ENCODE measurements at regions not wholly inside any gene's neighbourhood (a gene's known extent, or its start where the extent isn't known, plus 50 kb on each side); places are given as distances from the start of the nearest gene placed in this dataset.
"Not testable (repeated sequence)": the region's sequence is repeated elsewhere in the genome, so short reads cannot be mapped to it uniquely, and the experiment has no call there.

- not testable (repeated sequence) for H3K27ac ChIP-seq (ENCODE audit: low read depth, low read length); H3K4me1 ChIP-seq (ENCODE audit: control insufficient read depth, insufficient read depth, low read length, unreplicated experiment); H3K27me3 ChIP-seq (ENCODE audit: insufficient read depth, low read length); H3K4me3 ChIP-seq (ENCODE audit: low read depth, low read length); H3K36me3 ChIP-seq (ENCODE audit: insufficient read depth, low read length); H3K79me2 ChIP-seq (ENCODE audit: control insufficient read depth, insufficient read depth, low read length, unreplicated experiment); H2AFZ ChIP-seq (ENCODE audit: low read length, unreplicated experiment)
These were observed 112.4 kb upstream of the CCDC150 start for GRCh38 chr2:196526981-196527725.

GRCh38 chr2:196528486-196529223, 110.9 kb upstream of the CCDC150 start:
- no peak overlapping the region for H3K27ac ChIP-seq (ENCODE audit: low read depth, low read length)
- H3K36me3 ChIP-seq (ENCODE audit: insufficient read depth, low read length), result no peaks in the 10 kb centered on the region
- no peaks in the 10 kb centered on the region for H3K79me2 ChIP-seq (ENCODE audit: control insufficient read depth, insufficient read depth, low read length, unreplicated experiment)
- H2AFZ ChIP-seq (ENCODE audit: low read length, unreplicated experiment), result no peak overlapping the region
- H3K27me3 ChIP-seq (ENCODE audit: insufficient read depth, low read length), result no peaks in the 10 kb centered on the region
- H3K4me3 ChIP-seq (ENCODE audit: low read depth, low read length), result no peak overlapping the region
- H3K4me1 ChIP-seq (ENCODE audit: control insufficient read depth, insufficient read depth, low read length, unreplicated experiment), result no peaks in the 10 kb centered on the region

- Histone ChIP-seq H3K27ac (ENCODE audit: low read depth, low read length) (no peak overlapping the region), H3K4me1 (ENCODE audit: control insufficient read depth, insufficient read depth, low read length, unreplicated experiment) (no peaks in the 10 kb centered on the region), H3K79me2 (ENCODE audit: control insufficient read depth, insufficient read depth, low read length, unreplicated experiment) (no peaks in the 10 kb centered on the region), H3K27me3 (ENCODE audit: insufficient read depth, low read length) (no peaks in the 10 kb centered on the region), H3K4me3 (ENCODE audit: low read depth, low read length) (no peak overlapping the region), H3K36me3 (ENCODE audit: insufficient read depth, low read length) (no peaks in the 10 kb centered on the region), H2AFZ (ENCODE audit: low read length, unreplicated experiment) (no peak overlapping the region)
These were observed 108.6 kb upstream of the CCDC150 start for GRCh38 chr2:196530910-196531309.

GRCh38 chr2:196533772-196534397, 105.6 kb upstream of the CCDC150 start:
- Histone ChIP-seq H3K36me3 (ENCODE audit: insufficient read depth, low read length) (no peaks in the 10 kb centered on the region), H3K4me1 (ENCODE audit: control insufficient read depth, insufficient read depth, low read length, unreplicated experiment) (no peaks in the 10 kb centered on the region), H3K4me3 (ENCODE audit: low read depth, low read length) (no peak overlapping the region)

GRCh38 chr2:196534495-196534894, 105.0 kb upstream of the CCDC150 start:
- H2AFZ ChIP-seq (ENCODE audit: low read length, unreplicated experiment), result no peak overlapping the region
- H3K27me3 ChIP-seq (ENCODE audit: insufficient read depth, low read length), result no peaks in the 10 kb centered on the region
- no peak overlapping the region for H3K27ac ChIP-seq (ENCODE audit: low read depth, low read length)

More at GRCh38 chr2:196533772-196534397, 105.6 kb upstream of the CCDC150 start:
- Histone ChIP-seq H3K27me3 (ENCODE audit: insufficient read depth, low read length) (no peaks in the 10 kb centered on the region), H2AFZ (ENCODE audit: low read length, unreplicated experiment) (no peak overlapping the region), H3K27ac (ENCODE audit: low read depth, low read length) (no peak overlapping the region), H3K79me2 (ENCODE audit: control insufficient read depth, insufficient read depth, low read length, unreplicated experiment) (no peaks in the 10 kb centered on the region)

GRCh38 chr2:196535061-196535460, 104.5 kb upstream of the CCDC150 start:
- no peaks in the 10 kb centered on the region for H3K4me1 ChIP-seq (ENCODE audit: control insufficient read depth, insufficient read depth, low read length, unreplicated experiment)
- no peak overlapping the region for H3K4me3 ChIP-seq (ENCODE audit: low read depth, low read length)
- H2AFZ ChIP-seq (ENCODE audit: low read length, unreplicated experiment), result no peak overlapping the region
- H3K27me3 ChIP-seq (ENCODE audit: insufficient read depth, low read length), result no peaks in the 10 kb centered on the region
- no peaks in the 10 kb centered on the region for H3K36me3 ChIP-seq (ENCODE audit: insufficient read depth, low read length)
- no peak overlapping the region for H3K27ac ChIP-seq (ENCODE audit: low read depth, low read length)
- no peaks in the 10 kb centered on the region for H3K79me2 ChIP-seq (ENCODE audit: control insufficient read depth, insufficient read depth, low read length, unreplicated experiment)

More at GRCh38 chr2:196534495-196534894, 105.0 kb upstream of the CCDC150 start:
- H3K36me3 ChIP-seq (ENCODE audit: insufficient read depth, low read length), result no peaks in the 10 kb centered on the region
- no peaks in the 10 kb centered on the region for H3K79me2 ChIP-seq (ENCODE audit: control insufficient read depth, insufficient read depth, low read length, unreplicated experiment)
- no peak overlapping the region for H3K4me3 ChIP-seq (ENCODE audit: low read depth, low read length)
- no peaks in the 10 kb centered on the region for H3K4me1 ChIP-seq (ENCODE audit: control insufficient read depth, insufficient read depth, low read length, unreplicated experiment)

- no peaks in the 10 kb centered on the region for H3K27me3 ChIP-seq (ENCODE audit: insufficient read depth, low read length)
- H3K4me3 ChIP-seq (ENCODE audit: low read depth, low read length), result no peak overlapping the region
- H2AFZ ChIP-seq (ENCODE audit: low read length, unreplicated experiment), result no peak overlapping the region
- H3K79me2 ChIP-seq (ENCODE audit: control insufficient read depth, insufficient read depth, low read length, unreplicated experiment), result no peaks in the 10 kb centered on the region
- no peak overlapping the region for H3K27ac ChIP-seq (ENCODE audit: low read depth, low read length)
- no peaks in the 10 kb centered on the region for H3K36me3 ChIP-seq (ENCODE audit: insufficient read depth, low read length)
- no peaks in the 10 kb centered on the region for H3K4me1 ChIP-seq (ENCODE audit: control insufficient read depth, insufficient read depth, low read length, unreplicated experiment)
These were observed 103.8 kb upstream of the CCDC150 start for GRCh38 chr2:196535742-196536141.

GRCh38 chr2:196537311-196537710, 102.2 kb upstream of the CCDC150 start:
- H3K79me2 ChIP-seq (ENCODE audit: control insufficient read depth, insufficient read depth, low read length, unreplicated experiment), result no peaks in the 10 kb centered on the region
- no peak overlapping the region for H3K27ac ChIP-seq (ENCODE audit: low read depth, low read length)
- no peaks in the 10 kb centered on the region for H3K36me3 ChIP-seq (ENCODE audit: insufficient read depth, low read length)
- no peak overlapping the region for H2AFZ ChIP-seq (ENCODE audit: low read length, unreplicated experiment)
- H3K27me3 ChIP-seq (ENCODE audit: insufficient read depth, low read length), result no peaks in the 10 kb centered on the region
- H3K4me3 ChIP-seq (ENCODE audit: low read depth, low read length), result no peak overlapping the region
- no peaks in the 10 kb centered on the region for H3K4me1 ChIP-seq (ENCODE audit: control insufficient read depth, insufficient read depth, low read length, unreplicated experiment)

- no peaks in the 10 kb centered on the region for H3K4me1 ChIP-seq (ENCODE audit: control insufficient read depth, insufficient read depth, low read length, unreplicated experiment)
- H3K27me3 ChIP-seq (ENCODE audit: insufficient read depth, low read length), result no peaks in the 10 kb centered on the region
- H3K27ac ChIP-seq (ENCODE audit: low read depth, low read length), result no peak overlapping the region
- H2AFZ ChIP-seq (ENCODE audit: low read length, unreplicated experiment), result no peak overlapping the region
- H3K4me3 ChIP-seq (ENCODE audit: low read depth, low read length), result no peak overlapping the region
- no peaks in the 10 kb centered on the region for H3K79me2 ChIP-seq (ENCODE audit: control insufficient read depth, insufficient read depth, low read length, unreplicated experiment)
- no peaks in the 10 kb centered on the region for H3K36me3 ChIP-seq (ENCODE audit: insufficient read depth, low read length)
These were observed 101.3 kb upstream of the CCDC150 start for GRCh38 chr2:196538189-196538588.

- no peak overlapping the region for H3K27ac ChIP-seq (ENCODE audit: low read depth, low read length)
- no peaks in the 10 kb centered on the region for H3K27me3 ChIP-seq (ENCODE audit: insufficient read depth, low read length)
- no peaks in the 10 kb centered on the region for H3K79me2 ChIP-seq (ENCODE audit: control insufficient read depth, insufficient read depth, low read length, unreplicated experiment)
- H3K4me3 ChIP-seq (ENCODE audit: low read depth, low read length), result no peak overlapping the region
- H3K36me3 ChIP-seq (ENCODE audit: insufficient read depth, low read length), result no peaks in the 10 kb centered on the region
- no peaks in the 10 kb centered on the region for H3K4me1 ChIP-seq (ENCODE audit: control insufficient read depth, insufficient read depth, low read length, unreplicated experiment)
- no peak overlapping the region for H2AFZ ChIP-seq (ENCODE audit: low read length, unreplicated experiment)
These were observed 100.9 kb upstream of the CCDC150 start for GRCh38 chr2:196538646-196539045.

Measured in ACC112 (cell line).